GM23338 (cell line): ENCODE measurements at regions not wholly inside any gene's neighbourhood (a gene's known extent, or its start where the extent isn't known, plus 50 kb on each side); places are given as distances from the start of the nearest gene placed in this dataset.

Experiments
- ATAC-seq: fragments of 200-7000 bp; cut with Tn5 transposase; 3 replicates; pipeline ENCODE4 v1.9.1; 2020
- DNase-seq: peaks from one replicate; pipeline ENCODE4 v3.0.0-alpha.2; 2015; ENCODE audit warnings: low spot score
- H2AFZ ChIP-seq: fragments of 200-600 bp; sonication (generic); 2 replicates; pipeline ENCODE4 v1.8.0; 2016; ENCODE audit warnings: antibody characterized with exemption, mild to moderate bottlenecking, moderate library complexity
- H3F3A ChIP-seq: fragments of 200-600 bp; sonication (generic); replicated peaks from 2 replicates; pipeline ENCODE4 v1.8.0; 2017; ENCODE audit warnings: antibody characterized with exemption, mixed run types, low read depth
- H3K27ac ChIP-seq: fragments of 200-600 bp; sonication (generic); 2 replicates; pipeline ENCODE4 v1.6.1; 2016; ENCODE audit warnings: low read depth
- H3K27me3 ChIP-seq: fragments of 200-600 bp; sonication (generic); 2 replicates; pipeline ENCODE4 v1.8.0; 2016; ENCODE audit warnings: mild to moderate bottlenecking, mixed run types, moderate library complexity; ENCODE audit not compliant: insufficient read depth
- H3K36me3 ChIP-seq: fragments of 200-600 bp; sonication (generic); 2 replicates; pipeline ENCODE4 v1.8.0; 2016; ENCODE audit warnings: mild to moderate bottlenecking; ENCODE audit not compliant: insufficient read depth
- H3K4me1 ChIP-seq: fragments of 200-600 bp; sonication (generic); 2 replicates; pipeline ENCODE4 v1.8.0; 2016; ENCODE audit warnings: mild to moderate bottlenecking, moderate library complexity; ENCODE audit not compliant: insufficient read depth
- H3K4me2 ChIP-seq: fragments of 200-600 bp; sonication (generic); 2 replicates; pipeline ENCODE4 v1.7.1; 2017; ENCODE audit warnings: mixed run types
- H3K4me3 ChIP-seq: fragments of 200-600 bp; sonication (generic); 2 replicates; pipeline ENCODE4 v1.6.1; 2016; ENCODE audit warnings: mixed run types
- H3K79me2 ChIP-seq: fragments of 200-600 bp; sonication (generic); replicated peaks from 2 replicates; pipeline ENCODE4 v1.8.0; 2017; ENCODE audit warnings: mild to moderate bottlenecking; ENCODE audit not compliant: insufficient read depth
- H3K9me2 ChIP-seq: fragments of 200-600 bp; sonication (generic); 2 replicates; pipeline ENCODE4 v1.8.0; 2017; ENCODE audit not compliant: insufficient read depth
- H4K20me1 ChIP-seq: fragments of 200-600 bp; sonication (generic); replicated peaks from 2 replicates; pipeline ENCODE4 v1.8.0; 2017; ENCODE audit warnings: mild to moderate bottlenecking; ENCODE audit not compliant: insufficient read depth
- H3K27ac Mint-ChIP-seq: 2 replicates; pipeline ENCODE4 v1.8.0; 2020; ENCODE audit warnings: inconsistent platforms, mild to moderate bottlenecking, moderate library complexity, mixed read lengths
- H3K27me3 Mint-ChIP-seq: 3 replicates; pipeline ENCODE4 v1.8.0; 2022; ENCODE audit warnings: low read depth, mild to moderate bottlenecking, moderate library complexity, mixed read lengths, inconsistent platforms; ENCODE audit not compliant: insufficient read depth, poor library complexity
- H3K36me3 Mint-ChIP-seq: 3 replicates; pipeline ENCODE4 v1.8.0; 2021; ENCODE audit warnings: low read depth, mild to moderate bottlenecking, inconsistent platforms, moderate library complexity, mixed read lengths
- H3K4me1 Mint-ChIP-seq: 3 replicates; pipeline ENCODE4 v1.8.0; 2020; ENCODE audit warnings: mild to moderate bottlenecking, inconsistent platforms, mixed read lengths
- H3K4me3 Mint-ChIP-seq: 3 replicates; pipeline ENCODE4 v1.8.0; 2021; ENCODE audit warnings: moderate library complexity, mild to moderate bottlenecking, inconsistent platforms, mixed read lengths
- H3K9me3 Mint-ChIP-seq: 3 replicates; pipeline ENCODE4 v1.8.0; 2020; ENCODE audit warnings: moderate library complexity, mild to moderate bottlenecking, inconsistent platforms, mixed read lengths
- CREB1 ChIP-seq: fragments of 250-450 bp; sonication (Bioruptor Pico); IDR thresholded peaks from 2 replicates; pipeline ENCODE4 v1.5.0; 2020; ENCODE audit warnings: low read depth, mild to moderate bottlenecking, moderate library complexity
- CTCF ChIP-seq, 2 experiments: fragments of 200-600 bp in 1 of 2; sonication (generic) in 1 of 2; conservative IDR thresholded peaks; 2 replicates each; pipeline versions ENCODE4 v1.5.1 to v1.6.1; 2016 to 2017; ENCODE audit warnings: antibody characterized with exemption in 2 of 2, low read depth in 2 of 2, mild to moderate bottlenecking in 2 of 2, moderate library complexity in 1 of 2
- EZH2 ChIP-seq: fragments of 200-600 bp; sonication (generic); IDR thresholded peaks from one replicate; pipeline ENCODE4 v1.8.0; 2017; ENCODE audit warnings: antibody characterized with exemption, mild to moderate bottlenecking, low read depth; ENCODE audit not compliant: unreplicated experiment
- EZH2phosphoT487 ChIP-seq: fragments of 200-600 bp; sonication (generic); IDR thresholded peaks from one replicate; pipeline ENCODE4 v1.8.1; 2018; ENCODE audit warnings: antibody characterized with exemption; ENCODE audit not compliant: unreplicated experiment
- JUNB ChIP-seq: IDR thresholded peaks from one replicate; pipeline ENCODE4 v1.6.1; 2016; ENCODE audit warnings: antibody characterized with exemption; ENCODE audit not compliant: unreplicated experiment
- NANOG ChIP-seq: IDR thresholded peaks from 2 replicates; pipeline ENCODE4 v1.6.1; 2016; ENCODE audit warnings: antibody characterized with exemption, borderline replicate concordance
- POLR2AphosphoS5 ChIP-seq: IDR thresholded peaks from 2 replicates; pipeline ENCODE4 v1.6.1; 2016; ENCODE audit warnings: antibody characterized with exemption, low read depth
- STAT1 ChIP-seq: IDR thresholded peaks from one replicate; pipeline ENCODE4 v1.6.1; 2016; ENCODE audit warnings: antibody characterized with exemption; ENCODE audit not compliant: unreplicated experiment
- ZNF114 ChIP-seq: fragments of 250-450 bp; sonication (Bioruptor Pico); IDR thresholded peaks from 2 replicates; pipeline ENCODE4 v1.5.0; 2020; ENCODE audit warnings: mild to moderate bottlenecking, moderate library complexity
- ZNF331 ChIP-seq: fragments of 250-450 bp; sonication (Bioruptor Pico); IDR thresholded peaks from 2 replicates; pipeline ENCODE4 v1.5.0; 2020; ENCODE audit warnings: low read depth, mild to moderate bottlenecking, moderate library complexity
- TF ChIP-seq, protein P1 (sequence below): fragments of 250-450 bp; sonication (Bioruptor Pico); IDR thresholded peaks from 2 replicates; pipeline ENCODE4 v1.5.0; 2020; ENCODE audit warnings: mild to moderate bottlenecking, moderate library complexity
- TF ChIP-seq, protein P2 (sequence below): IDR thresholded peaks from one replicate; pipeline ENCODE4 v1.6.1; 2018; ENCODE audit warnings: antibody characterized with exemption; ENCODE audit not compliant: unreplicated experiment
- TF ChIP-seq, protein P3 (sequence below): IDR thresholded peaks from 2 replicates; pipeline ENCODE4 v1.6.1; 2016; ENCODE audit warnings: antibody characterized with exemption

DNA sequence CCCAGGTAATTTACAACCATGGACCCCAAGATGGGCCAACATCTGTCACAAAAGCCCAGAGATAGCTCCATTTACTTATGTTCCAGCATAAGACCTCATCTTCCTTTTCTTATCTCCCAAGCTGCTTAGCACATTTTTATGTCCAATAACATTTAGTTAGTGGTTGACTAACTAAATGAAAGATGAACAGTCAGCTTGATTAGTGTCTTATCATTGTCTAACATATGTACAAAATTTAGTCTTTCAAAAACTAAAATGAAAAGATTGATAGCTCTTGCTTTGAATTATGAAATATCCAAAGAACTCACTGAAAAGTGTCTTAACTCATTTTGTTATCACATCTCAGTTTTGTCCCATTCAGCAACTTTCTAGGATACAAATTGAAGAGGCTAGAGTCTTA lies 163.1 kb upstream of the EGLN3 start:
- H3K79me2 ChIP-seq: no peaks in the 10 kb centered on the region
- Mint-ChIP-seq H3K27ac (no peak overlapping the region), H3K4me3 (no peak overlapping the region), H3K9me3 (peaks cover 3% of the 10 kb centered on the region; the same call in 1 of the 3 replicates), H3K27me3 (no peaks in the 10 kb centered on the region), H3K4me1 (no peaks in the 10 kb centered on the region), H3K36me3 (no peaks in the 10 kb centered on the region)
- no peaks in the 10 kb centered on the region for H3F3A ChIP-seq
- H3K27ac ChIP-seq: no peak overlapping the region
- H2AFZ ChIP-seq: no peak overlapping the region; the same call in 1 of the 2 replicates
- H4K20me1 ChIP-seq: no peaks in the 10 kb centered on the region
- no peak for DNase-seq
- H3K27me3 ChIP-seq: no peaks in the 10 kb centered on the region
- H3K36me3 ChIP-seq: no peaks in the 10 kb centered on the region
- no peak overlapping the region for H3K4me3 ChIP-seq
- H3K4me2 ChIP-seq: no peak overlapping the region
- no peak for ATAC-seq
- no peaks in the 10 kb centered on the region for H3K4me1 ChIP-seq
- no peak for TF ChIP-seq CTCF (conservative IDR thresholded peaks at IDR 0.05; ENCODE audit: low read depth in 2 of 2)
- TF ChIP-seq, protein P1, sequence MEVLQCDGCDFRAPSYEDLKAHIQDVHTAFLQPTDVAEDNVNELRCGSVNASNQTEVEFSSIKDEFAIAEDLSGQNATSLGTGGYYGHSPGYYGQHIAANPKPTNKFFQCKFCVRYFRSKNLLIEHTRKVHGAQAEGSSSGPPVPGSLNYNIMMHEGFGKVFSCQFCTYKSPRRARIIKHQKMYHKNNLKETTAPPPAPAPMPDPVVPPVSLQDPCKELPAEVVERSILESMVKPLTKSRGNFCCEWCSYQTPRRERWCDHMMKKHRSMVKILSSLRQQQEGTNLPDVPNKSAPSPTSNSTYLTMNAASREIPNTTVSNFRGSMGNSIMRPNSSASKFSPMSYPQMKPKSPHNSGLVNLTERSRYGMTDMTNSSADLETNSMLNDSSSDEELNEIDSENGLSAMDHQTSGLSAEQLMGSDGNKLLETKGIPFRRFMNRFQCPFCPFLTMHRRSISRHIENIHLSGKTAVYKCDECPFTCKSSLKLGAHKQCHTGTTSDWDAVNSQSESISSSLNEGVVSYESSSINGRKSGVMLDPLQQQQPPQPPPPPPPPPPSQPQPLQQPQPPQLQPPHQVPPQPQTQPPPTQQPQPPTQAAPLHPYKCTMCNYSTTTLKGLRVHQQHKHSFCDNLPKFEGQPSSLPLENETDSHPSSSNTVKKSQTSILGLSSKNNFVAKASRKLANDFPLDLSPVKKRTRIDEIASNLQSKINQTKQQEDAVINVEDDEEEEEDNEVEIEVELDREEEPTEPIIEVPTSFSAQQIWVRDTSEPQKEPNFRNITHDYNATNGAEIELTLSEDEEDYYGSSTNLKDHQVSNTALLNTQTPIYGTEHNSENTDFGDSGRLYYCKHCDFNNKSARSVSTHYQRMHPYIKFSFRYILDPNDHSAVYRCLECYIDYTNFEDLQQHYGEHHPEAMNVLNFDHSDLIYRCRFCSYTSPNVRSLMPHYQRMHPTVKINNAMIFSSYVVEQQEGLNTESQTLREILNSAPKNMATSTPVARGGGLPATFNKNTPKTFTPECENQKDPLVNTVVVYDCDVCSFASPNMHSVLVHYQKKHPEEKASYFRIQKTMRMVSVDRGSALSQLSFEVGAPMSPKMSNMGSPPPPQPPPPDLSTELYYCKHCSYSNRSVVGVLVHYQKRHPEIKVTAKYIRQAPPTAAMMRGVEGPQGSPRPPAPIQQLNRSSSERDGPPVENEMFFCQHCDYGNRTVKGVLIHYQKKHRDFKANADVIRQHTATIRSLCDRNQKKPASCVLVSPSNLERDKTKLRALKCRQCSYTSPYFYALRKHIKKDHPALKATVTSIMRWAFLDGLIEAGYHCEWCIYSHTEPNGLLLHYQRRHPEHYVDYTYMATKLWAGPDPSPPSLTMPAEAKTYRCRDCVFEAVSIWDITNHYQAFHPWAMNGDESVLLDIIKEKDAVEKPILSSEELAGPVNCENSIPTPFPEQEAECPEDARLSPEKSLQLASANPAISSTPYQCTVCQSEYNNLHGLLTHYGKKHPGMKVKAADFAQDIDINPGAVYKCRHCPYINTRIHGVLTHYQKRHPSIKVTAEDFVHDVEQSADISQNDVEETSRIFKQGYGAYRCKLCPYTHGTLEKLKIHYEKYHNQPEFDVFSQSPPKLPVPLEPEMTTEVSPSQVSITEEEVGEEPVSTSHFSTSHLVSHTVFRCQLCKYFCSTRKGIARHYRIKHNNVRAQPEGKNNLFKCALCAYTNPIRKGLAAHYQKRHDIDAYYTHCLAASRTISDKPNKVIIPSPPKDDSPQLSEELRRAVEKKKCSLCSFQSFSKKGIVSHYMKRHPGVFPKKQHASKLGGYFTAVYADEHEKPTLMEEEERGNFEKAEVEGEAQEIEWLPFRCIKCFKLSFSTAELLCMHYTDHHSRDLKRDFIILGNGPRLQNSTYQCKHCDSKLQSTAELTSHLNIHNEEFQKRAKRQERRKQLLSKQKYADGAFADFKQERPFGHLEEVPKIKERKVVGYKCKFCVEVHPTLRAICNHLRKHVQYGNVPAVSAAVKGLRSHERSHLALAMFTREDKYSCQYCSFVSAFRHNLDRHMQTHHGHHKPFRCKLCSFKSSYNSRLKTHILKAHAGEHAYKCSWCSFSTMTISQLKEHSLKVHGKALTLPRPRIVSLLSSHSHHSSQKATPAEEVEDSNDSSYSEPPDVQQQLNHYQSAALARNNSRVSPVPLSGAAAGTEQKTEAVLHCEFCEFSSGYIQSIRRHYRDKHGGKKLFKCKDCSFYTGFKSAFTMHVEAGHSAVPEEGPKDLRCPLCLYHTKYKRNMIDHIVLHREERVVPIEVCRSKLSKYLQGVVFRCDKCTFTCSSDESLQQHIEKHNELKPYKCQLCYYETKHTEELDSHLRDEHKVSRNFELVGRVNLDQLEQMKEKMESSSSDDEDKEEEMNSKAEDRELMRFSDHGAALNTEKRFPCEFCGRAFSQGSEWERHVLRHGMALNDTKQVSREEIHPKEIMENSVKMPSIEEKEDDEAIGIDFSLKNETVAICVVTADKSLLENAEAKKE (CRISPR knock-in tag): no peak
- TF ChIP-seq CREB1 (CRISPR knock-in tag): no peak
- TF ChIP-seq ZNF114: no peak
- no peak for TF ChIP-seq NANOG
- no peak for TF ChIP-seq JUNB
- TF ChIP-seq, protein P2, sequence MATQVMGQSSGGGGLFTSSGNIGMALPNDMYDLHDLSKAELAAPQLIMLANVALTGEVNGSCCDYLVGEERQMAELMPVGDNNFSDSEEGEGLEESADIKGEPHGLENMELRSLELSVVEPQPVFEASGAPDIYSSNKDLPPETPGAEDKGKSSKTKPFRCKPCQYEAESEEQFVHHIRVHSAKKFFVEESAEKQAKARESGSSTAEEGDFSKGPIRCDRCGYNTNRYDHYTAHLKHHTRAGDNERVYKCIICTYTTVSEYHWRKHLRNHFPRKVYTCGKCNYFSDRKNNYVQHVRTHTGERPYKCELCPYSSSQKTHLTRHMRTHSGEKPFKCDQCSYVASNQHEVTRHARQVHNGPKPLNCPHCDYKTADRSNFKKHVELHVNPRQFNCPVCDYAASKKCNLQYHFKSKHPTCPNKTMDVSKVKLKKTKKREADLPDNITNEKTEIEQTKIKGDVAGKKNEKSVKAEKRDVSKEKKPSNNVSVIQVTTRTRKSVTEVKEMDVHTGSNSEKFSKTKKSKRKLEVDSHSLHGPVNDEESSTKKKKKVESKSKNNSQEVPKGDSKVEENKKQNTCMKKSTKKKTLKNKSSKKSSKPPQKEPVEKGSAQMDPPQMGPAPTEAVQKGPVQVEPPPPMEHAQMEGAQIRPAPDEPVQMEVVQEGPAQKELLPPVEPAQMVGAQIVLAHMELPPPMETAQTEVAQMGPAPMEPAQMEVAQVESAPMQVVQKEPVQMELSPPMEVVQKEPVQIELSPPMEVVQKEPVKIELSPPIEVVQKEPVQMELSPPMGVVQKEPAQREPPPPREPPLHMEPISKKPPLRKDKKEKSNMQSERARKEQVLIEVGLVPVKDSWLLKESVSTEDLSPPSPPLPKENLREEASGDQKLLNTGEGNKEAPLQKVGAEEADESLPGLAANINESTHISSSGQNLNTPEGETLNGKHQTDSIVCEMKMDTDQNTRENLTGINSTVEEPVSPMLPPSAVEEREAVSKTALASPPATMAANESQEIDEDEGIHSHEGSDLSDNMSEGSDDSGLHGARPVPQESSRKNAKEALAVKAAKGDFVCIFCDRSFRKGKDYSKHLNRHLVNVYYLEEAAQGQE: no peak
- no peak for TF ChIP-seq STAT1
- no peak for TF ChIP-seq ZNF331
- no peak for TF ChIP-seq POLR2AphosphoS5
- TF ChIP-seq, protein P3, sequence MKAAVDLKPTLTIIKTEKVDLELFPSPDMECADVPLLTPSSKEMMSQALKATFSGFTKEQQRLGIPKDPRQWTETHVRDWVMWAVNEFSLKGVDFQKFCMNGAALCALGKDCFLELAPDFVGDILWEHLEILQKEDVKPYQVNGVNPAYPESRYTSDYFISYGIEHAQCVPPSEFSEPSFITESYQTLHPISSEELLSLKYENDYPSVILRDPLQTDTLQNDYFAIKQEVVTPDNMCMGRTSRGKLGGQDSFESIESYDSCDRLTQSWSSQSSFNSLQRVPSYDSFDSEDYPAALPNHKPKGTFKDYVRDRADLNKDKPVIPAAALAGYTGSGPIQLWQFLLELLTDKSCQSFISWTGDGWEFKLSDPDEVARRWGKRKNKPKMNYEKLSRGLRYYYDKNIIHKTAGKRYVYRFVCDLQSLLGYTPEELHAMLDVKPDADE: no peak
- no peak for TF ChIP-seq EZH2phosphoT487
- no peak for TF ChIP-seq EZH2
- H3K9me2 ChIP-seq: peaks cover 5% of the 10 kb centered on the region; the same call in 1 of the 2 replicates
